ENCODE measurements at regions not wholly inside any gene's neighbourhood (a gene's known extent, or its start where the extent isn't known, plus 50 kb on each side); places are given as distances from the start of the nearest gene placed in this dataset.

DNA sequence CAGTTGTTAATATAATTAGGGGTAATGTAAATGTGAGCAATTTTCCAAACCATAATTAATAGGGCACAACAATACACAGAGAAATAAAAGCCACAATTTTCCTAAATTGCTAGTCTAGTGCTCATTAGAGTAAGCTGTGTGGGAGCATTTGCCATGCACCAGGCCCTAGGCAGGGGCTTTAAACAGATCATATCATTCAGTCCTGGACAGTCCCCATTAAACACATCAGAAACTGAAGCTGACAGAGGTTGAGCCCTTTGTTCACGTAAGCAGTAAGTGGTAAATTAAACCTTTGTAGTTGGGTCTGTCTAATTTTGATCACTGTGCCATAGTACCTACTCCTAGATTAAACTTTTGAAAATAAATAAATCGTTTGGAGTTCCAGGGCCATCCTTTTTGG, 931.1 kb downstream of the C6orf118 start:
- TF ChIP-seq, protein P1, sequence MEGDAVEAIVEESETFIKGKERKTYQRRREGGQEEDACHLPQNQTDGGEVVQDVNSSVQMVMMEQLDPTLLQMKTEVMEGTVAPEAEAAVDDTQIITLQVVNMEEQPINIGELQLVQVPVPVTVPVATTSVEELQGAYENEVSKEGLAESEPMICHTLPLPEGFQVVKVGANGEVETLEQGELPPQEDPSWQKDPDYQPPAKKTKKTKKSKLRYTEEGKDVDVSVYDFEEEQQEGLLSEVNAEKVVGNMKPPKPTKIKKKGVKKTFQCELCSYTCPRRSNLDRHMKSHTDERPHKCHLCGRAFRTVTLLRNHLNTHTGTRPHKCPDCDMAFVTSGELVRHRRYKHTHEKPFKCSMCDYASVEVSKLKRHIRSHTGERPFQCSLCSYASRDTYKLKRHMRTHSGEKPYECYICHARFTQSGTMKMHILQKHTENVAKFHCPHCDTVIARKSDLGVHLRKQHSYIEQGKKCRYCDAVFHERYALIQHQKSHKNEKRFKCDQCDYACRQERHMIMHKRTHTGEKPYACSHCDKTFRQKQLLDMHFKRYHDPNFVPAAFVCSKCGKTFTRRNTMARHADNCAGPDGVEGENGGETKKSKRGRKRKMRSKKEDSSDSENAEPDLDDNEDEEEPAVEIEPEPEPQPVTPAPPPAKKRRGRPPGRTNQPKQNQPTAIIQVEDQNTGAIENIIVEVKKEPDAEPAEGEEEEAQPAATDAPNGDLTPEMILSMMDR (IDR thresholded peaks at IDR 0.05): no peak
- no peak for TF ChIP-seq POLR2A (IDR thresholded peaks at IDR 0.05)

Data from tibial nerve (tissue), 3 donors.